HG02884 (cell line): ENCODE measurements at regions not wholly inside any gene's neighbourhood (a gene's known extent, or its start where the extent isn't known, plus 50 kb on each side); places are given as distances from the start of the nearest gene placed in this dataset.

Experiments
- ATAC-seq: cut with Tn5 transposase; IDR thresholded peaks from one replicate; pipeline ENCODE4 v1.9.1; 2021; ENCODE audit warnings: mild to moderate bottlenecking, moderate library complexity; ENCODE audit not compliant: unreplicated experiment

DNA sequence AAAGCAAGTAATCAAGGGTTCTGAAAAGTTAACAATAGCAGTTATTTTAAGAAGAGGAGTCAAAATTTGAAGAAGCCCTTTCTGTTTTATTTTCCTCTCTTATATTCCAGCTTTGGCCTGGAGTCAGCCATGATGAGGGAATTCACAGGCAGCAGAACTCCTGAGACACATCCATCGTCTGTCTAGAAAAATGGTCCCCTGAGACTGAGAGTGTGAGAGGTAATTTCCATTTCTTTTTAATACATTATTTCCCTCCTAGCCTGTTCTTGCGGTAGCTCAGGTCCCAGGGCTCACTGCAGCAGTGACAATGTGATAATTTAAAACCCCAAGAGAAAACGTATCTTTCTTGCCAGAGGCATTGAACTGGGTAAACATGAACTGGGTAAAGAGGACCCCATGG, 296.0 kb downstream of the SMOC2 start:
- no peak for ATAC-seq

DNA sequence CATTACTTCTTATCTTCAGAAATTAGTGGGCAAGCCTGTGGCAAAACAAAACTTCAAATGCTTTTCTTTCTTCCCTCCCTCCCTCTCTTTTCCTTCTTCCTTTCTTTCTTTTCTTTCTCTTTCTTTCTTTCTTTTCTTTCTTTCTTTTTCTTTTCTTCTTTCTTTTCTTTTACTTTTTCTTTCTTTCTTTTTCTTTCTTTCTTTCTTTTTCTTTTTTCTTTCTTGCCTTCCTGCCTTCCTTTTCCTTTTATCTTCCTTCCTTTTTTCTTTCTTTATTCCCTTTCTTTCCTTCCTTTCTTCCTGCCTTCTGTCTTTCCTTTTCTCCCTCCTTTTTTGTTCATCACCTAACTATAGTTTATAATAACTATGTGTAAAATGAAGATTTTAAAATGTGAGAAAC, 295.1 kb downstream of the SMOC2 start:
- ATAC-seq = no peak

DNA sequence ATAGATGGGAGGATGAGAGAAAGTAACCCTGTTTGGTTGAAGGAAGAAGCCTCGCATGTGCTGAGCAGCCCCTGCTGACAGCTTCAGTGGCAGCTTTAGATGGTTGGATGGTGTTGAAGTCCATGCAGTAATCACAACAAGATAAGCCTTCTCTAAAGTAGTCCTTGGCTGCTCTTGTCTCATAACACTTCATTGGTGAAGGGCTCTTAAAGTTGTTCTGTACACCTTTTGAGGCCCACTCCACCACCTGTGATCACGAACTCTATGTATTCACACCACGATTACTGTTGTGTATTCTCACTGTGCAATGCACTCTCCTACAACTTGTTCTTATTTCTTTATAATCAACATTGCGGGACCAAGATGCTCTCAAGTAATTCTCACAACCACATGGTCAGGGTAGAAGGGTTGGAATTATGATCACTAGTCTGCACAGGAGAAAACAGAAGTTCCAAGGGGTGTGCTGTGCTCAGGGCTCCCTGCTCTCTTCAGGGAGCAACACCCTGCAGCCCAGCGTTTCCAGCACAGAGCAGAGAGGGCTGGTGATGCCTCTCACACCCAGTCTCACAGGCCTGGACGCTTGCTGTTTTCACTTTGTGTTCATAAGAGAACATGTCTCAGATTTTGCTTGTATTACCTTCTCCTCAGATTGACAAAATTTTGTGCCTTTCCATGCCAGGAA, 294.4 kb downstream of the SMOC2 start:
- no peak for ATAC-seq

DNA sequence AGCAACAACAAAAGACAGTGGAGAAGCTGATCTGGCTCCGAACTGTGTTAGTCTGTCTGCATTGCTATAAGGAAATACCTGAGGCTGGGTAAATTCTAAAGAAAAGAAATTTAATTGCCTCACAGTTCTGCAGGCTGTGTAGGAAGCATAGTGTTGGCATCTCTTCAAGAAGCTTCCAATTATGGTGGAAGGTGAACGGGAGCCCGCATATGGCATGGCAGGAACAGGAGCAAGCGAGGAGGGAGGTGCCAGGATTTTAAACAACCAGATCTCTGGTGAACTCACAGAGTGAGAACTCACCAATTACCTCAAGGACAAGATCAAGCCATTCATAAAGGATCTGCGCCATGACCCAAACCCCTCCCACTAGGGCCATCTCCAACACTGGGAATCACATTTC, 293.5 kb downstream of the SMOC2 start:
- ATAC-seq = no peak

DNA sequence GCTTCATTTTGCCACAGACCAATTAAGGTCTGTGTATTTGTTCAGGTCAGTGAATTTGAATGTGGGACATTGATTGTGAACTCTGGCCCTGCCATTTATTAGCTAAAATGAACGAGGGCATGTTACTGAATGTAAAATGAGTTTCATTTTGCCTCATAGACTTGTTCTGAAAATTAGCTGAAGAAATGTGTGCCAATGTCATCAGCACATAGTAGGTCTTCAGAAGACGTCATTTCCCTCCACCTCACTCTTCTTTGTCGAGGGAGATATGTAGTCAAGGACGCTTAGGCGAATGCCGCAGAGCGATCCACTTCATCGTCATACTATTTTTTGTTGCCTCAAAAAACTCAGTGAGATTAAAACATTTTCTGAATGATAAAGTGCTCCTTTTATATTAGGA, 291.7 kb downstream of the SMOC2 start:
- ATAC-seq = no peak

DNA sequence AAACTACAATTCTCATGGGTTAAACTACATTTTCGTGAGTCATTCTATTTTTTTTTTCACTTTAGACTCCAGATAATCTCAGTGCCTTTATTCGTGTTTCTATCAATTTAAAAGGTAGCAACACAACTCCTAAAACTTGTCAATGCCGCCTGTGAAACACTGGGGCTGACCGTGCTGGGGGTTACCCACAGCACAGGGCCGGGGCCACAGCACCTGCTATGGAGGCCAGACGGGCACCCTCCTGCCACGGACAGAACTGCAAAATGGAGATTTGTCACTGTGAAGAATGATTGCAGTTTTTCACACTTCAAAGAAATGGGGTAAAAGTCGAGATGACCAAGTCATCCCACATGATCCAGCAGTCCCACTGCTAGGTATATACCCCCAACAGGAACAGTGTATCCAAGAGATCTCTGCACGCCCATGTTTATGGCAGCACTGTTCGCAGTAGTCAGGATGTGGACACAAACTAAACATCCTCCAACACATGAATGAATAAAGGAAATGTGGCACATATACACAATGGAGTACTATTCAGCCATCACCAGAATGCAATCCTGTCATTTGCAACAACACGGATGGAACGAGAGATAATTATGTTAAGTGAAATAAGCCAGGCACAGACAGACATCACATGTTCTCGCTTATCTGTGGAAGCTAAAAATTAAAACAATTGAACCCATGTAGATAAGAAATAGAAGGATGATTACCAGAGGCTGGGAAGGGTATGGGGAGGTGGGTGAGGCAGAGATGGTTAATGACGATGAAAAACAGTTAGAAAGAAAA, 290.1 kb downstream of the SMOC2 start:
- ATAC-seq = no peak

DNA sequence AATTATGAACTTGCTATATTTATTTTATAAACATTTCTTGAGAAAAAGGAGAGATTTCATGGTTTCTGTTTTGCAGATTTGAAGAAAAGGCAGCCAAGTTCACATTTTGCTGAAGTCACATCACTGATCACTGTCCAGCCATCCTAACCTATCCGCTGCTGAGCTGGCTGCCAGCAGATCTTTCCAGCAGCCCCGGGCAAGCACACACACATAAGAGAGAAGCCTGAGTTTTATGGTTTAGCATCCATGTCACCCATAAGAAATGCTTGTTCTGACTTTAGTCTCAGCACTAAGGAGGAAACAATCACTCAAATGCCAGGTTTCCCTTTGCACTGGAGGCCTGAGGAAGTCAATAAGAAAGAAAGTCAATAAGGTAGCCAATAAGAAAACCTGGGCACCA, 287.1 kb downstream of the SMOC2 start:
- ATAC-seq = no peak

DNA sequence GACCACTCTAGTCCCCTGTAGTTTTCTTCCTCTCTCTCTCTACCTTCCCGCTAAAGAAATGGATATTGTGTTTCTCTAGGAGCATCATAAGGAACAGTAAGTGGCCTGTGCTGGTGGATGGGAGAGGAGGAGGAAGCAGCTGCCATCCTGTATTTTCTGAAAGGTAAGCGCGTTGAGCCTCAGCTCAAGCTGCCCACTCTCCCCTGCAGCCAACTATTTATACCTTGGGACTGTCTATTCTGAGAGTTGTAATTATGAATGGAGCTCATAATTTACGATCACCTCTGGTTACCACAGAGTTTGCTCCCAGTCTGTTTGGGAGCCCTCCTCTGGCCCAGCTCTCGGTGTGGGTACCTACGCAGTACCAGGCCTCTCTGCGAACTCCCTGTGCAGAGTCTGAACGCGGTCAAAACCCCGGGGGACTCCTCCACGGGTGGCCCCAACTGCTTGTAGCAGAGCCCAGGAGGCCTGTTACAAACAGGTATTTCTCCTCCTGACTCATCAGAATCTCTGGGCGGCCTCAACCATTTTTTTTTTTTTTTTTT, 285.4 kb downstream of the SMOC2 start:
- no peak for ATAC-seq

DNA sequence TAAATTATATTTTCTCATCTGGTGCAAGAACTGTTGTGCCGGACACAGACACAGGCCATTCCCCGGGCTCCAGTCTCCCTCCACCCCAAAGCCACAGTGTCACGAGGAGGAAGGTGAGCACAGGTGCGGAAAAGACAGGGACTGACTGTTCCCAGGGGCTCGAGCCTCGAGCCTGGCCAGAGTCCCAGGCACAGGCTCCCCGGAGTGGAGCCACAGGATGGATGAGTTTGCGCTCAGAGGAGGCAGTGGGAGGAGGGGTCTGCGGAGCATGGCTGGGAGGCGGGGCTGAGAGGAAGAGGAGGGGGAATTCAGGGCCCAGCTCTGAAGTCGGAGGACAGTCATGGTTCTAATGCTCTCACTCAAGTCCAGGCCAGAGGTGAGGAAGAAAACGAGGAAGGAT, 284.8 kb downstream of the SMOC2 start:
- ATAC-seq = no peak

DNA sequence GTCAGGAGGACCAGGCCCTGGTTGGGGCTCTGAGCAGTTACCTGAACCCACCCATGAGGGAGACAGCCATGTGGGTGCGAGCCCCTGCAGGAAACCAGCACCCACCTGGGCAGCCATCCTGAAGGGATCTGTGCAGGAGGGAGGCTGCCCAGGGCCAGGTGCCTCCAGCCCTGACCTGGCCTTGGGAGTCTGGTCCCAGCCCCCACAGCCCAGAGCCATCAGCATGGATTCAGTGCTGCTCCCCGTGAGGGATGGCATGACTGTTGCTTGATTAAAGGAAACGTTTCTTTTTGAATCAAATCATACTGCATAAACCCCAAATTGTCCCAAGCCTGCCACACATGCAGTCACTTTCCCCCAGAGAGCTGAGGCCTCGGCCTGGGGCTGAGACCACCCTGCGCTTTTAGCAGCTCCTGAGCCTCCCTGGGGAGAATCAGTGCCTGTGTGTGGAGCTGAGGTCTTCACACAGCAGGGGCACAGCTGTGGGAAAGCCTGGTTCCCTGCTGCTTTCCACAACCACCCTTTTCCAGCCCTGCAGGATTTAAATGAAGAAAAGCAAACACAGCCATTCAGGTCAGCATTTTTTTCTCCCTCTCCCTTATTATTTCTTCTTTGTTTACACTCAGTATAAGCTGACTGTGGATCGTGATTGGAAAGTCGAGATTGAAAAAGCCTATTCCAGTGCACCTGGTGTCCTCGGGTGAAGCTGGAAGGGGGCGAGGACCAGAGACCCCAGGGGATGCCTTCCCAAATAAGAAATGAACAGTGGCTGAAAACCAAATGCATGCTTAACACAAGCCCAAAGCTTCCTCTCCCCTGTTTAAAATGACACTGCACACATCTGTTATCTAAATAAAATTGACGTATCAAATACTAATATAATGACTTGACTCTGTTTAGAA, 283.9 kb downstream of the SMOC2 start:
- ATAC-seq = no peak

DNA sequence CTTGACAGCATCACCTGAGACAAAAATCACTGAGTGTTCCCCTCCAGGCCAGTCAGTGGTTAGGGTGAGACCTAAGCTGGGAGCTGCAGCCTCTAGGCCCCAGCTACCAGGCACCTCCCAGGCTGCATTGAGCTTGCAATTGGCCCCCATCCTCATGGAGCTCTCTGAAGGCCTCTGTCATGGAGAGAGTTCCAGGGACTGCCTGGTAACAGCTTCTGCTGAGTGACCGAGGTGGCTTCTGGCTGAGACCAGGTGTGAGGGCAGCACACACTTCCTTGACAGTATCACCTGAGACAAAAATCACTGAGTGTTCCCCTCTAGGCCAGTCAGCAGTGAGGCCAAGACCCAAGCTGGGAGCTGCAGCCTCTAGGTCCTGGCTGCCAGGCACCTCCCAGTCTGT, 283.0 kb downstream of the SMOC2 start:
- no peak for ATAC-seq

DNA sequence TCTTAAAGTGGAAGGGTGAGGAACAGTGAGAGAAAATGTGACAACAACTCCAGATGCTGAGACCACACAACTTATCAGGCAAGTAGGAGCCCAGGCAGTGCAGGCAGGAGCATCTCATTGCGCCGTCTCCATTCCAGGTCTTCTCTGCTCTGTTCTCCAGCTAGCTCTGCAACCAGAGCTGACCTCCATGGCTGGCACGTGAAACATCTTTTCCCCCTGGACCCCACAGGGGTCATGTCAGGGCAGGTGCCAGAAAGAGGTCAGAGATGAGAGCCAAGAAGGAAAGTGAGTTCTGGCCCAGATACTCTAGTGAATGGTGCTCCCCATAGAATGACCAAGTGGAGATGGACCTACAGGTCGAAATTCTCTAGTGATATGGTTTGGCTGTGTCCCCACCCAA, 281.4 kb downstream of the SMOC2 start:
- no peak for ATAC-seq

DNA sequence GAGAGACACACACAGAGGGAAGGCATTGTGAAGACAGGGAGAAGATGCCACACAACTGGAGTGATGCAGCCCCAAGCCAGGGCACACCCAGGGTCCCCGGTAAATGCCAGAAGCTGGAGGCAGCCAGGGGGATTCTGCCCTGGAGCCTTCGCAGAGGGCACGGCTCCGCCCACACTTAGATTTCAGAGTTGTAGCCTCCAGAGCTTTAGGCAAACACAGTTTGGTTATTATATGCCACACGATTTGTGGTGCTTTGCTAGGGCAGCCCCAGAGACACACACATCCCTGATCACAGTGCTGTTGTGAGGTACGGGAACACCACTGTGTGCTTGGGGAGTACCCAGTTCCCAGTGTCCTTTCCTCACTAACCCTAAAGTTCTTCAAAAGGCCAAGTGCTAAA, 280.6 kb downstream of the SMOC2 start:
- ATAC-seq = no peak

DNA sequence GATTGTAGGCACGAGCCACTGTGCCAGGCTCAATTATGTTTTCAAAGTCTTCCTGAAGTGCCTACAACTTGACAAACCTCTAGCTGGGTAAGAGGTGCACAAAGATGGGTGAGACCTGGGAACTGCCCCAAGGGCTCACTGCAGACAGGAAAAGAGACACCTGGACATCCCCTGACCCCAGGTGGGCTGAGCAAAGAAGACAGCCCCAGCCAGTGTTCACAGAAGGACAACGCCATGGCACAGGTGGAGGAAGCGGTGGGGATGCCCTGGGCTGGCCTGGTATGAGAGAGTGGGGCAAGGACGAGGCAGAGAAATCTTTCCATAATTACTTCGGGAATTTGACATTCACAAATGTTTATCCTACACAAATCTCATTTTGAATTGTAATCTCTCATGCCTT, 278.9 kb downstream of the SMOC2 start:
- no peak for ATAC-seq

DNA sequence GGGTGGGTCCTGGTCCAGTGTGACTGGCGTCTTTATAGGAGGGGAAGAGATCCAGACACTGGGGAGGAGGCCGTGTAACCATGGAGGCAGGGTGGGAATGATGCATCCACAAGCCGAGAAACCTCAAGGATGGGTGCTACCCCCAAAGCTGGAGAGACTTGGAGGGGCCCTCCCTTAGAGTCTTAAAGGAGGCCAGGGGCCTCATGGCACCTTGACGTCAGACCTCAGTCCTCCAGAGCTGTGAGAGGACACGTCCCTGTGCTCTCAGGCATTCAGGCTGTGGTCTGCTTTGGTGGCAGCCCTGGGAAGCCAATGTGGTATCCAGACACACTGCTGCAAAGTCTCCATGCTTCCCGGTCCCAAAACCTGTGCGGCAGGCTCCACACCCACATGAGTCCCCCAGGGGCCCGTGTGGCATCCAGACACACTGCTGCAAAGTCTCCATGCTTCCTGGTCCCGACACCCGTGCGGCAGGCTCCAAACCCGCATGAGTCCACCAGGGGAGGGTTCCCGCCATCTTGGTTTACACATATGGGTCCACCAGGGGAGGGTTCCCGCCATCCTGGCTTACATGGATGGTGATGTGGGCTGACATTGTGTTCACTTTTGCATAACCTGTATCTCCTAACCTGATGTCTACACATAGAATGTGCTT, 278.0 kb downstream of the SMOC2 start:
- no peak for ATAC-seq
